CMK (cell line): ENCODE measurements at regions not wholly inside any gene's neighbourhood (a gene's known extent, or its start where the extent isn't known, plus 50 kb on each side); places are given as distances from the start of the nearest gene placed in this dataset.

Experiments
- DNase-seq: peaks from one replicate; pipeline ENCODE4 v3.0.0-alpha.2; 2010; ENCODE audit warnings: low read depth

DNA sequence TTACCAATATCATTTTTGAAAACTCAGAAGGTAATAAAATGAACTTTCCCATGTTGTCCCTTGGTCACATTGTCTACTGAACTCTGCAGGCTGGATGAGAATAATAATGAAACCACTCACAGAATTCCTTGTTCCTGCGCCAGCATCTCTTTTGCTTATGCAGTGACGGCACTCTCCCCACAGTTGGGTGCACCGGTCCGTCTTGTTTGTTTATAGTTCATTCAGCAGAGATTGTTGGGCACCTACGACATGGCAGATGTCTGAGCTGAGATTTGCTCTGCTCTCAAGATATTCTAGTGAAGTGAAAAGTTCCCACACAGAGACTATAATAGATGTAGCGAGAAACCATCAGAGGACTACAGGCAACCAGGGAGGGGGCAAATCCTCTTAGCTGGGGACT is 375.7 kb upstream of the CDH11 start:
- DNase-seq = no peak

DNA sequence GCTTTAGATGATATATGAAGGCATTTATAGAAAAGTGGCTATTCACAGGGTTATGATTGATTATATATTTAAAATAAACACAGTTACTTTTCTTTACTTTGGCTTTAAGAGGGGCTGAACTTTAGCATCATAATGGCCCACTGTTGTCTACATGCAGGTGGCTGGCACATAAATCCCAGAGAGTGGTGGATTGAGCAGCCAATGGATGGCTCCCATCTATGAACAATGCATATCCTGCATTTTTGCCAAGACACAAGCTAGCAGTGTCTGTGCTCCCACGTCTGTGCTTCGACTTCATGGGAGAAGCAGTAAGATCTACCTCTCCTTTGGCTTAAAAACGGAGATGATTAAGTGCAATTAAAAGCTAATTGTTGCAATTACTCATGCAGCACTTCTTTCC is 373.2 kb upstream of the CDH11 start:
- DNase-seq = no peak

DNA sequence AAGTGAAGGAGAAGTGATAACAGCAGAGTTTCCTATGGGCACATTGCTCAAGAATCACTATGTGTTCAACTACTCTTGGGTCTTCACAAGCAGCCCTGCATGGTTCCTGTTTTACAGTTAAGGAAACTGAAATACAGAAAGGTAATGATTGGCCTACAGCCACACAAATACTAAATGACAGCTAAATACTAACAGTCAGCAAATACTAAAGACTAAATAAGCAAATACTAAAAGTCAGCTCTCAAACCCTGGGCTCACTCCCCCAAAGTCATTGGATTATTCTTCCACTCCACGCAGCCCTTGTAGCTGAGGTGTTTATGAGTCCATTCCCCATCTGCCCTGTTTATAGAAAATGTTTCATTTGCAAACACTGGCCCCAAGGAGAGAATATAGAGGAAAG is 372.7 kb upstream of the CDH11 start:
- no peak for DNase-seq

DNA sequence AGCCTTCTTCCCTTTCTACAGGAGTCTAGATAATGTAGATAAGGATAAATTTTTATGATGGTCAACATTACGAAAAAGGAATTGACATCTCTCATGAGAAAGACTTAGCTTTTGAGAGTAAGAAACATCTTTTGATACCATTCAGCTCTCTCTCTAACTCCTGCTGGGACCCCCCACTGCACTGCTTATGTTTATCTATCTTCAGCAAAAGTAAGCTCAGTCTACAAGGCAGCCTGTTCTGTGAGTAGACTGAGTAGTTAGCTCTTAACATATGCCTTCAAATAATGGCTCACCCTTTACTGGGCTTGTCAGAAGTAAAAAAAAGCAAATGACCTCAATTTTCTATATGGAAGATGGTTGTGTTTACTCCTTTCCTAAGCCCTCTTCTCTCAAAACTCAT is 372.2 kb upstream of the CDH11 start:
- no peak for DNase-seq

DNA sequence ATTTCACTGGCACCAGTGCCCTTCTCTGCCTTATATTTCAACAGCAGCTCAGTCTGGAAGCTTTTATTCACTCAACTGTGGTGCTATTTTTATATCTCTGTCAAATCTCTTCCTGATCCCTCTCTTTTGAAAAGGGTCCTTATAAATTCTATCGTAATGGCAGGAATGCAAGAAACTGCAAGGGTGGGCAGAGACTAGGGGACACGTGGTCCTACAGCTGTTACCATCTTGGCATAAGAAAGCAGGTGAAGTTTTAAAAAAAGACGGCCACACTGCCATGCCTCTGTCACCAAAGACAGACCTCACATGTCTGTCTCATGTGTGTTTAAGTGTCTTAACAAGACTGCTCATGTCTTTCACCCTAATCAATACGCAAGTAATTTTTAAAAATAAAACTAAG is 368.4 kb upstream of the CDH11 start:
- no peak for DNase-seq

DNA sequence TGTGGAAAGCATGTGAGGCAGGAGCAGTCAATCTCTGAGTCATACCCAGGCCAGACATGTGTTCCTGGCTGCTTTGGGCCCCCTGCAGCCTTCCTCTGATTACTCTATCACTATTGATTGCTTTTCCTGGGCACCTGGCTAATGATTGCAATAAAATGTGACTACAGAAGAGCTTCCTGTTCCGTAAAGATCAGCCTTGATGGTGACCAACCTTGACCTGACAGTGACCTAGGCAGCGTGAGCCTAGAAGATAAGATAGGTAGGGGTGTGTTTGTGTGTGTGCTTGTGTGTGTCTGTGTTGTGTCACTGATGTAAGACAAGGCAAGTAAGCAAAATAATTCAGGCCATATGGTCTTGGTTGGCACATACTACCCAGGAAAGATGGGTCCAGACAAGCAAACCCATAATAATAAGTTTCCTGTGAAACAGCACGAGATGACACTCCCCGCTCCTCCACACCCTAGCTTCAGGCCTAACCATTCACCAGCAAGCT is 367.7 kb upstream of the CDH11 start:
- no peak for DNase-seq

DNA sequence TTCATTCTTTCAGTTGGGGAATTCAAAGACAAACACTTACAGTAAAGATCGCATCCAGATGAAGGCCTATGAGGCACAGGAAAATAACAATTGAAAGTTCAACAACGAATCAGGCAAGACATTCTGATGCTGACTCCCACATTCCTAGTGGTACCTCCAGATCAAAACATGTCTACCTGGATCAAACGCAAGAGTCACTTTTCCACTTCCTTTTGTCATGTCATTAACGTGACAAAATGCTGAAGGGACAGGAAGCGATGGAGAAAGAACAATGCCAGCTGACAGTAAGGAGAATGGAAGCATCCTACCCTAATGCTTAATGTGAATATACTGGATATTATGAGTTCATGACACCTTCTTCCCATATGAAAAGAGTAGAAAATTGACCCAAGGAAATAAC is 365.4 kb upstream of the CDH11 start:
- DNase-seq = no peak

DNA sequence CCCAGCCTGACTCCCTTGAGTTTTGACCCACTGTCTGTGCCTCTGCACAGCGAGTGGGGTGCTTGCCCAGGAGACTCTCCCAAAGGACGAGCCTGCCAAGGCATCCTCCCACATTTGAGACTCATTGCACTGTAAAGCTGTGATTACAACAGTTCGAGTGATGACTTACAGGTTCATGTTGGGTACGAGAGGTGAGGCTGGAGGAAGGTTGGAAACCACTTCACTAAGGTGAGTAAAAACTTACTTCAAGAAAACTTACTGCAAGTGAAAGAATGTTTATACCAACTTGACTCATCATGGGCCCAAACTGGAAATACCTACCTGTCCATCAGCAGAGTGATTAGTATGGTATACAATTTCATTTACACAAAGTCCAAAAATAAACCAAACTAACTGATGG is 360.1 kb upstream of the CDH11 start:
- no peak for DNase-seq

DNA sequence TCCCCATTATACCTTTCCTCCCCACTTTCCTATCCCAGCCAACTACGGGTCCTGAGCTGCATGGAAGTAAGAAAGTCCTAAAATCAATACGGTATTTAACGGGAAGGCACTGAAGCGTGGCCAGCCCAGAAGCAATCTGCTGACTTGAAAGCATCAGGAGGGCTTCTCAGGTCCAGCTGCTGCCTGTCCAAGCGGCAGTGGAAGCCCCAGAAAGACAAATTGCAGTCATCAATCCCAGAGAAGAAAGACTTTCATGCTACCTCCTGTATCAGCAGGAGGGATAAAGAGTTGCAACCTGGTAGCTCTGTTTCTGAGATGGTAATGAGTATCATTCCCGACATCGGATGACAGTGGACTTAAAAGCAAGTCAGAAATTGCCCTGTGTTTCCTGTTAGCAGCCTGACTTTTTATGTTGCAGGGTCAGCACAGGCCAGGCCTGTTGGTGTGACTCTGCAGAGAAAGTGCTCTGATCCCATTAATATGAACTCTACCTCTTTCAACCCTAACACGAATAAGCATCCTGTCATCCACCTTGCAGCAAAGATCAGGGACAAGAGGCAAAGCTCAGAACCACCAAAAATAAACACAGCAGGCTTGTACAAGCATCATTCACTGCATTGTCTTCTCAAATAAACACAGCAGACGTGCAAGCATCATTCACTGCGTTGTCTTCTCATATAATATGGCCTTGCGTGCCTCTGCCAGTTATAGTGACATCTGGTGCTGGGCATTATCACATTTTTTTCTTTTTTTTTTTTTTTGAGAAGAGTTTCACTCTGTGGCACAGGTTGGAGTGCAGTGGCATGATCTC is 358.6 kb upstream of the CDH11 start:
- DNase-seq = no peak

DNA sequence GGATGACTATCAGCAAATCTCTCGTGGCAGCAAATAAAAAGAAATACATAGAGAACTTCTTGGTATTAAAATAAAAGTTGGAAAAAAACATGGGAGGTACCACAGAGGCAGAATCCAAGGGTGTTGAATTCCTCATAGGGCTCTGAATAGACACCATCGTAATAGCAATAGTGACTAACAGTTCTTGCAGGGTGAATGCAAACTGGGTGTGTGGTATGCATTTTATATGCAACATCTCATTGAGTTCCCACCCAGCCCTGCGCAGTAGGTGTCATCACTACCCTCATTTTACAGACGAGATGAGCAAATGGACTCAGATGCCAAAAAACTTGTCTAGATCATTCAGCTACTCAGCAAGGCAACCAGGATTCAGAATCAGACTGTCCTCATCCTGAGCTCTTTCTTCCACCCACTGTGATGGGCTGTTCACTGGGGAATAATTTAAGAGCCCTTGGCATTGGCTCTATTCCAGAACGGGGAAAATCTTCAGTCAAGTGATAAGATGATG is 354.6 kb upstream of the CDH11 start:
- DNase-seq = no peak

DNA sequence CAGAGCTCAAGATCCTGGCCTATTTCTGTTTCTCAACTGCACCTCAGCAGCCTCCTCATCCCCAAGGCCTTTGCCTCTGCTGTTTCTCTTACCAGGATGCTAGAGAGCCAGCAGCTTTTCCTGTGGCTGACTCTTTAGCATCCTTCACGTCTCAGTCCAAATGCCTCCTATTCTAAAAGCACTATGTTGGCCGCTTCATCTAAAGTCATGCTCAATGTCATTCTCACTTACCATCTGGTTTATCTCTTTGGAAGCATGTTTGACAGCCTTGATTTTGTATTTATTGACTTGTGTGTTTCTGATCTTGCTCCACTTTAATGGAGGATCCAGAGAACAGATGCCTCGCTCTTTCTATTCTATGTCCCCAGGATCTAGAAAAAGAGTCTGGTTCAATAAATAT is 351.8 kb upstream of the CDH11 start:
- DNase-seq = no peak

DNA sequence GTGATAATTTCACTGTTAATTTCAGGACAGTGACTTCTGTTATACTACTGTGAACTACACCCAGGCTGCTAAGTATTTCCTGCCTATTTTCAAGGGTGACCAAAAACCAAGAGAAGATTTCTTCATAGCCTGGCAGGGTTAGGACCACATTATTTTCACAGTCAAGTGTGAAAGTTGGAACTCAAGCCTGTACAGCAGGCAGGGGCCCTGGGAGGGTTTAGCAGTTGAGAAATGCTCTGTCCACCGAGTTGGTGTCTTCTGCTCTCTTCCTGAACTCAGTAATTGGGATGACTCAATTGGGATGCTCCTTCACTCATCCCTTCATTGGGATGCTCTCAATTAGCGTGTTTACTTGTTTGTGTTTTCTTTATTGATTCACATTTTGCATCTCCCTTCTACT is 347.3 kb upstream of the CDH11 start:
- no peak for DNase-seq

DNA sequence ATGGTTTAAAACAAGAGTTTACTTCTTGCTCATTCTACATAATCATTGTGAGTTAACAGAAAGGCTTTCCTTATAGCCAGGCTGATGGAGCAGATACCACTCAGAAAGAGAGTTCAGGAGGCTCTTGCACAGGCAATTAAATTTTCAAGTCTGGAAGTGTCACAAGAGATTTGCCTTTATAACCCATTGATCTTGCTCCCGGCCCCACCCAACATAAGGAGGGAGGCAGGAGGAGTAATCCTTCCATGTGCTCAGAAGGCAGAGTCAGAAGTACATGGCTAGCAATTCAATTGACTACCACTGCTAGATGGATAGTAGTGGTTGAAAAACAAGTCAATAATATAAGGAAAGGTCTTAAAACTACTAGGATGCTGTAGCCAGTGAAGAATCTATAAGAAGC is 346.3 kb upstream of the CDH11 start:
- DNase-seq = no peak

DNA sequence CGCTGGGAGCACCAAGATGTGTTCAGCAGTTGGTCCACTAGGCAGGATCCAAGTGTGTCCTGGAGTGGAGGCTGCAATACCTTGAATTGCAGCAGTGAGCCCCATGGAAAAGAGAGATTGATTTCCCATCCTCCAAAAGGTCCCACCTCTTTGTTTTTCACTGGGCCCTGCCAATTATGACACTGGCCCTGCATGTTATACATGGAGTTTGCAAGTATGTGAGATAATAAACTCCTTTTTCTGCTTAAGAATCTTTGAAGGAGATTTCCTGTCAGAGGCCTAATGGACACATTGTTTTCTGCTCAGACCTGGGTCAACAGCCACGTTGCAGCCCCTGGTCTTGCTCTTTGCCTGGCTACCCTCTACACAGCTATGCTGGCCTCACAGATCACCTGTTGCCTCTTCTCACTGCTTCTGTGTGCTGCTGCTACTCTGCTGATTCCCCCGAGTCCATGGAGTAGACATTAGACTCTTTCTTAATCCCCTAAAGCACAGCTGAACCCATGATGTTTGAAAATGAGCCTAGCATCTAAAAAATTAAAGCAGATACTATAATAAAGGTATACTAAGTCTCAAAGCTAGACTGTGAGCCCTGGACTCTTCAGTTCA is 341.9 kb upstream of the CDH11 start:
- DNase-seq = no peak

DNA sequence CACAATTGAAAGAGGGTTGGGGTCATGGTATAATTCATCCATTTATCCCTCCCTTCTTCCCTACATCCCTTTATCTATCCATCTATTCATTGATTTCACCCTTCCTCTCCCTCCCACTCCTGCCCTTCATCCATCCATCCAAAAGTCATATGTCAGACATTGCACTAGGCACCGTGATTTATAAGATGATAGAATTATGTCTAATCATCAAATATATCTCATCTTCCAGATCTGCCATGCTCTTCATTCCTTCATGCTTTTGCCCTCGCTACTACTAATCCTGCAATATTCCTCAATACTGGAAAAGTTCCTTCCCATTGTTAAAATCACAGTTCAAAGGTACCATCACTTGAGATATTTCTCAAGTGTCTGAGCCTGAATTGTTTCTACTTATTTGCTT is 335.2 kb upstream of the CDH11 start:
- no peak for DNase-seq

DNA sequence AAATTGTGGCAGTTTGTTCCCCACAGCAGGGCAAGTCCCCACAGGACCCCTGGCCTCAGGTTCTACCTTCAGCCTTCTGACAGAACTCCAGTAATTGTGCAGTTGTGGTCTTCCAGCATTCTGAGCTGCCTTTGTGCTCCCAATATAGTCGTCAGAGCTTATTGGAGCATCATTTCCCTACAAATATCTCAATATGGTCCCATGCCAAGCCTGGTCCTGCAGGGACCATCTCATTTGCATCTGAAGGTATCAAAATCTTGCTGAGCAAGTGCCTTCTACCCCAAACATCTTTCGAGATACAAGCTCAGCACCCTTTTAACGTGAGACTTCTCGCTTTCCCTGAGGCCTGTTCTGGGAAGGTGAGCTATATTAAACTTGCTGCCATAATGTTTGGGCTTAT is 333.9 kb upstream of the CDH11 start:
- no peak for DNase-seq

DNA sequence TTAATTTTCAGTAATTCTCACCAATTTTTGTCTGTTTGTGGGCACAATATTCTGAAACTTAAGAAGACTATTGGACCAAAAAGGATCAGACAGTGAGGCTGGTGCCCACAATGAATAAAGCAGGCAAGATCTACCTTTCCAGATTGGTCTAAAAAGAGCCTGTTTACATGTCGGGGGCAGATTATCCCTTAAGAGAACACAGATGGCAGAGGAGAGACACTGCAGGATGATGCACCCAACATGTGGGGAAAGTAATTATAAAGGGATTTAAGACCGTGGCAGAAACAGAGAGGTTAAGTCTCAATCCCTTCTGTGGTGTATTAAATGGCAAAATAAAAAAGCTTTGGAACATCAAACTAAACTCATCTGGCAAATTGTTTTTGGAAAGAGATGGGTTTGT is 331.8 kb upstream of the CDH11 start:
- no peak for DNase-seq

DNA sequence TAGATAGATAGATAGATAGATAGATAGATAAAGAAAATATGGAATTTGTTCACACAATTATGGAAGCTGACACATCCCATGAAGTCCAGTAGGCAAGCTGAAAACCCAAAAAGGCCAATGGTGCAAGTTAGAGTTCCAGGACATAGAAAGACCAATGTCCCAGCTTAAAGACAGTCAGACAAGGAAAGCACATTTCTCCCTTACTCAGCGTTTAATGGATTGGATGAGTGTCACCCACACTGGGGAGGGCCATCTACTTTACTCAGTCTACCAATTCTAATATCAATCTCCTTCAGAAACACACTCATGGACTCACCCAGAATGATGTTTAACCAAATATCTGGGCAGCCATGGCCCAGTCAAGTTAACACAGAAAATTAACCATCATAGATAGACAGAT is 327.7 kb upstream of the CDH11 start:
- DNase-seq = no peak

DNA sequence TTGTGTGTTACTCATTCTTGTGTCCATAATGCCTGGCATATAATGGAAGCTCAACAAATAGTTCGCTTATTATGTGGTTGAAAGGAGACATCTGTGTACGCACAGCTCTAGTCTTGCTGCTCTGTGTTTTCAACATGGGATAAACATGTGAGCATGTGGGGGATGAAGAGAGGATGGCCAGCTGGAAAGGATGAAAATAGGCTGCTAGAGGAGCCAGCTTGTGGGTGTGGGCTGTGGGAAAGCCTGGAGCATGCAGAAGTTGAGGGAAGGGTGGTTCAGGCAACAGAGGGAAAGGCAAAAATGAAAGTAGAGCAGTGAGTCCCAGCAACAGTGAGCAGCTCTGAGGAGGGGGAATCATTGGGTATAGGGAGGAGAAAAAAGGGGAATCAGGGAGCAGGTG is 324.6 kb upstream of the CDH11 start:
- no peak for DNase-seq

DNA sequence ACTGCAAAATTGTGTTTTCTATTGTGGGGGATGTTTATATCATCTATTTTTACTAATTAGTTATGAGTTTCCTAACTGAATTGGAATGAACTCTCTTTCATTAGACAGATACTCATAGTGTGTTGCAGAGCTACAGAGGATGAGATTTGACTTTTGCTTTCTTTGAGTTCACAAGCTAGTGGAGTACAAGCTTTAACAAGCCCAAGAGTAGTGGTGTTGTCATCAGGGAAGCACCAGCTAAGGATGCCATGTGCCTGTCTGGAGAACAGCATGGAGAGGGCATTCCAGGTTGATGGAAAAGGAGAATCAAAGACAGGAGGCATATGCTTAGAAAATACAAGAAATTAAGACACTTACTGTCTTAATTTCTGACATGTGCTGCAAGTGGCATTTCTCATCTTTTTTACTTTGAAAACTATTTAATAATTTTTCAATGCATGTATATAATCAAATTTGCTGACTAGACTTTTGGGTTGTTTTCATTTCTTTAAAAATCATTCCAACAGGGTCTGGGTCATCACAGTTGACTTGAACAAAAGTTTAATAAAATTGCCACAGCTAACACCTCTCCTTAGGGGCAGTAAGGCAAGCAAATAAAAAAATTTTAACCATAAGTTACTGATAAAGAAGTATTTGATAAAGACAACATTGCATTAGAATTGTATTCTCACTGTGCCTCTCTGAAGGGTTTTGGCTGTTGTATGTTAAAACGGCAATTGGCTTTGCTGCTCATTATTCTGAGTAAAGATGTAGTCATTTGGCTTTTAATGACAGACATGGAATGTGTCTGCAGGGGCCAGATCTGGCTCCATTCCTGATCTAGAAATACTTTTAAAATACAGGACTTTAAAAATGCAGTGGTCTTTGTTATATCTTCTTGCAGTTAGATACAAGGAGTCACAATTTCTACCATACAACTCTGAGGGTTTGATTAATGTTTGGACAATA is 323.7 kb upstream of the CDH11 start:
- no peak for DNase-seq

DNA sequence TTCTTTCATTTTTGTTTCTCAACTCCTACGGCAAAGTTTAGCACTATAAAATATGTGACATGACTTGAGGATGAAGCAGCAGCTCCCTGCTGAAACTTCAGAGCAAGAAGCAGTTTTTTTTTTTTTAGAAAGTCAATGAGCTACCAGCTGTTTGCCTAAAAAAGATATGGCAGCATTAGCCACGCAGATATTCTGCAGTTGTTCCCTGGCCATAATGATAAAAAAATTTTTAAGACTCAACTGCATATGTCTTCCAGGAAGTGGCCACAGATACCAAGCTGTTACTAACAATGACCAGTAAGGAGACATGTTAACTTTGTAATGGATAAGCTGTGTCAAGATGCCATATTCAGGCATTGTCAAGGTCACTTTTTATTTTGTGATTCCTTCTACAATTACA is 319.6 kb upstream of the CDH11 start:
- no peak for DNase-seq

DNA sequence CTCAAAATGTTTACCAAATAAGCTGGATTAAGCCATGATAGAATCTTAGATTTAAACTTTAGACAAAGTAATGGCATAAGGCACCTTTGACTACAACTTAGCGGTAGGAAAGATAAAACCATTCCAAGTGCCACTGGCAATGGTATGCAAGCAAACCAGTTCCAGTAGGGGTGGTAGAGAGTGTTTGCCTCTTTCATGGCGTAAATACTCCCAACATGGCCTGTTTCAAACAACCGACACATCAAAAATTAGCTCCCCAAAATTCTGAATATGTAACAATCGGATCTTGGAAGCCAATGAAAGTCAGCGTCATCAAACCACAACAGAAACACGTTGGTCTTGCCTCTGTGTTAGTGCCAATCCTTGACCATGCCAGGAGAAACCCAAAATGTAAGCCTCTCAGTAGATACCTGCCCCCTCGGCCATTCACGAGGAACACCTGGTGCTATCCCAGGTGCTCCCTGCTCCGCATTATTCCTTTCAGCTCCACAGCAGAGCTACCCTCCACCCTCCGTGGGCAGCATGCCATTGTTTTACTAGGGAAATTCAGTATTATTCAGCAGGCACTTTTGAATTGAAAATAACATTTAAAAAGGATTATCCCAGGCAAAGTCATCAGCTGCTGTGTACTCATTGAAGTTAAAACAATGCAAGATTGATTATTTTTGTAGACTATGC is 307.8 kb upstream of the CDH11 start:
- no peak for DNase-seq
